ENCODE measurements at regions not wholly inside any gene's neighbourhood (a gene's known extent, or its start where the extent isn't known, plus 50 kb on each side); places are given as distances from the start of the nearest gene placed in this dataset.

DNA sequence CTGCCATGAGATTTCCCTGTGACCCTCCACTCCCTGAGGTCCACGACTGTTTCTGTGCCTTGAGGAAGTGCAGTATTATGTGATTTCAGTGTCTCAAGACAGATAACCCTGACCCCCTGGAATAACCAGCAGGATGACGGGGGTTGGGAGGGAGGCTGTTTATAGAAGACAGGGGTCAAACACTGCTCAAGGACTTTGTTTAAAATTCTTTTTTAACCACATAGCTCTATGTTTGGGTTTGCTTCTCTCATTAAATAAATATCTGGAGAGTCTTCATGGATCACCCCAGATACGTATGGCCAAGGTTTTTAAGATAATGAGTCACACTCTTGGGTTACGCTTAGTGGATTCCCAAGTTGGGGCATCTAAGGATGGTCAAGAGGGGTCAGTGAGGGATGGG is 523.8 kb upstream of the TNP1 start:
- Histone ChIP-seq H3K9ac (ENCODE audit: low read length) (no peak overlapping the region), H3K23ac (ENCODE audit: low read length) (no peak overlapping the region), H3K4ac (ENCODE audit: low read depth, low read length) (no peak overlapping the region), H3K4me2 (ENCODE audit: low read length) (no peak overlapping the region), H4K5ac (ENCODE audit: low read length) (no peak overlapping the region), H3K4me3 (ENCODE audit: low read length) (no peak overlapping the region), H3K79me1 (ENCODE audit: low read length) (no peaks in the 10 kb centered on the region), H3K27ac (ENCODE audit: low read depth, low read length) (no peak overlapping the region), H3K36me3 (ENCODE audit: control insufficient read depth, insufficient read depth, low read length) (no peaks in the 10 kb centered on the region), H4K8ac (ENCODE audit: low read depth, low read length) (no peak overlapping the region), H3K79me2 (ENCODE audit: control insufficient read depth, insufficient read depth, low read length) (no peaks in the 10 kb centered on the region), H3K18ac (ENCODE audit: low read length) (no peak overlapping the region), H3K4me1 (ENCODE audit: control insufficient read depth, low read depth, low read length) (peaks cover 2% of the 10 kb centered on the region), H3K56ac (ENCODE audit: low read length) (no peak overlapping the region), H2AK5ac (ENCODE audit: low read length) (no peak overlapping the region), H2BK120ac (ENCODE audit: low read depth, low read length) (no peak overlapping the region), H2BK5ac (ENCODE audit: low read length) (no peak overlapping the region), H2BK15ac (replicated peaks; ENCODE audit: low read depth) (no peak overlapping the region), H3K27me3 (ENCODE audit: insufficient read depth, low read length, poor library complexity) (no peaks in the 10 kb centered on the region)
- no CpG with 5 or more reads among the region's 4 CpGs for WGBS (ENCODE audit: extremely low coverage, insufficient coverage, low lambda C conversion rate)
- no peak for DNase-seq

DNA sequence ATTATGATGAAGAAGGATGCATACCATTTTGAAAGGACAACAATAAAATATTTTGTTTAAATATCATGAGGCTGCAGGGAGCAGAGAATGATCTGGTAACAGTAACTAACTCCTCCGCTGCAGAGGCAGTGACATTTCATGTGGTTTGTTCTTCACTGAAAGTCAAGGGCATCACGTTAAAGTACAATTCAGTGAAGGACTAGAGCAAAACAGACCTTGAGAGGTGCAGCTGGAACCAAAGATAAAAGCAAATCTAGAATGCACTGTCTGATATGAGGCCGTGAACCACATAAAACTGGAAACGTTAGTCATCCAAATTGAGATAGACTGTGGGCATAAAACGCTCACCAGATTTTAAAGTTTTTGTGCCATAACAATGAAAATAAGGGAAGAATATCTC is 522.9 kb upstream of the TNP1 start:
- H3K18ac ChIP-seq (ENCODE audit: low read length): no peak overlapping the region
- peaks cover 2% of the 10 kb centered on the region for H3K4me1 ChIP-seq (ENCODE audit: control insufficient read depth, low read depth, low read length)
- H2BK5ac ChIP-seq (ENCODE audit: low read length): no peak overlapping the region
- H3K56ac ChIP-seq (ENCODE audit: low read length): no peak overlapping the region
- H3K36me3 ChIP-seq (ENCODE audit: control insufficient read depth, insufficient read depth, low read length): no peaks in the 10 kb centered on the region
- H3K79me1 ChIP-seq (ENCODE audit: low read length): no peaks in the 10 kb centered on the region
- no peak overlapping the region for H3K4ac ChIP-seq (ENCODE audit: low read depth, low read length)
- H3K27me3 ChIP-seq (ENCODE audit: insufficient read depth, low read length, poor library complexity): no peaks in the 10 kb centered on the region
- H3K79me2 ChIP-seq (ENCODE audit: control insufficient read depth, insufficient read depth, low read length): no peaks in the 10 kb centered on the region
- no peak overlapping the region for H2BK15ac ChIP-seq (replicated peaks; ENCODE audit: low read depth)
- no peak overlapping the region for H3K27ac ChIP-seq (ENCODE audit: low read depth, low read length)
- no peak overlapping the region for H3K4me3 ChIP-seq (ENCODE audit: low read length)
- H4K5ac ChIP-seq (ENCODE audit: low read length): no peak overlapping the region
- no peak overlapping the region for H3K9ac ChIP-seq (ENCODE audit: low read length)
- no peak overlapping the region for H4K8ac ChIP-seq (ENCODE audit: low read depth, low read length)
- H2AK5ac ChIP-seq (ENCODE audit: low read length): no peak overlapping the region
- no peak overlapping the region for H2BK120ac ChIP-seq (ENCODE audit: low read depth, low read length)
- DNase-seq: no peak
- H3K23ac ChIP-seq (ENCODE audit: low read length): no peak overlapping the region
- no peak overlapping the region for H3K4me2 ChIP-seq (ENCODE audit: low read length)
- WGBS (ENCODE audit: extremely low coverage, insufficient coverage, low lambda C conversion rate): no CpG with 5 or more reads among the region's 5 CpGs

DNA sequence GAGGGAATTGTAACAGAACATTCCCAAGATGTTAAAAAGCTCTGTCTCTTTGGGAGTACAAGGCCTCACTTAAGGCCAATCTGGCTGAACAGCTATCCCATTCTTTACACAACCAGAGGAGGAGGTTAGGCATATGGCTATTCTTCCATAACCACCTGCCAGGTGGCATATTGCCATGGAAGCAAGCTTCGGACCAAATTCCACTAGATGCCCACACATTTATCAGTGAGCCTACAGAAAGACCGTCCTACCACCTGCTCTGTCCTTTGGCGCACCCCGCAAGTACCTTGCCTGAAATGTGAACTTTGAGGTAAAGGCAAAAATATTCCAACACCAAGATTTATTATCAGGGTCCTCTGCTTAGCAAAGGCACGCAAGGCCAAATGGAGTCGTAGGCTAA is 519.9 kb upstream of the TNP1 start:
- WGBS (ENCODE audit: extremely low coverage, insufficient coverage, low lambda C conversion rate): no CpG with 5 or more reads among the region's 6 CpGs
- Histone ChIP-seq H3K79me2 (ENCODE audit: control insufficient read depth, insufficient read depth, low read length) (no peaks in the 10 kb centered on the region), H3K56ac (ENCODE audit: low read length) (no peak overlapping the region), H3K18ac (ENCODE audit: low read length) (no peak overlapping the region), H3K23ac (ENCODE audit: low read length) (no peak overlapping the region), H3K36me3 (ENCODE audit: control insufficient read depth, insufficient read depth, low read length) (no peaks in the 10 kb centered on the region), H3K4me1 (ENCODE audit: control insufficient read depth, low read depth, low read length) (no peaks in the 10 kb centered on the region), H2BK5ac (ENCODE audit: low read length) (no peak overlapping the region), H3K4me2 (ENCODE audit: low read length) (no peak overlapping the region), H4K5ac (ENCODE audit: low read length) (no peak overlapping the region), H2BK120ac (ENCODE audit: low read depth, low read length) (no peak overlapping the region), H3K4me3 (ENCODE audit: low read length) (no peak overlapping the region), H2BK15ac (replicated peaks; ENCODE audit: low read depth) (no peak overlapping the region), H3K27ac (ENCODE audit: low read depth, low read length) (no peak overlapping the region), H3K27me3 (ENCODE audit: insufficient read depth, low read length, poor library complexity) (no peaks in the 10 kb centered on the region), H2AK5ac (ENCODE audit: low read length) (no peak overlapping the region), H3K79me1 (ENCODE audit: low read length) (no peaks in the 10 kb centered on the region), H4K8ac (ENCODE audit: low read depth, low read length) (no peak overlapping the region), H3K4ac (ENCODE audit: low read depth, low read length) (no peak overlapping the region), H3K9ac (ENCODE audit: low read length) (no peak overlapping the region)
- no peak for DNase-seq

DNA sequence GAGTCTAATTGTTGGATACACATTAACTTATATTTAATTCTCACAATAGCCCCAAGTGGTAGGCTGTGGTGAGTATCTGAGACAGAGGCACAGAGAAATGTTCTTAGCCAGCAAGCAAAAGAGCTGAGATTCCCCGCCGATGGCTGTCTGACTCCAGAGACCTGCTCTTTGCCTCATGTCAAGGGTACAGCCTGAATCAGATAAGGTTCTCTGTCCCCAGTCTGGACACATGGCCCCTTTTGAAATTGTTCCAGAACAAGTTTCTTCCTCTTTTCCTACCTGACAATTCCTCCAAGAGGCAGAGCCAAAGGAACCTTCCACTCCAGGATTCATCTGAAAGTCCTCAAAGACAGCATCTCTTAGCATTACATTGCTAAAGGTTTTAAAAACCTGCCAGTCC is 512.9 kb upstream of the TNP1 start:
- DNase-seq: no peak
- H2BK120ac ChIP-seq (ENCODE audit: low read depth, low read length): no peak overlapping the region
- no peak overlapping the region for H3K18ac ChIP-seq (ENCODE audit: low read length)
- peaks cover 3% of the 10 kb centered on the region for H3K4me1 ChIP-seq (ENCODE audit: control insufficient read depth, low read depth, low read length)
- no peaks in the 10 kb centered on the region for H3K36me3 ChIP-seq (ENCODE audit: control insufficient read depth, insufficient read depth, low read length)
- H3K9ac ChIP-seq (ENCODE audit: low read length): no peak overlapping the region
- no peak overlapping the region for H3K23ac ChIP-seq (ENCODE audit: low read length)
- no peak overlapping the region for H4K8ac ChIP-seq (ENCODE audit: low read depth, low read length)
- H3K79me2 ChIP-seq (ENCODE audit: control insufficient read depth, insufficient read depth, low read length): no peaks in the 10 kb centered on the region
- no peak overlapping the region for H3K56ac ChIP-seq (ENCODE audit: low read length)
- H3K27me3 ChIP-seq (ENCODE audit: insufficient read depth, low read length, poor library complexity): no peaks in the 10 kb centered on the region
- H3K79me1 ChIP-seq (ENCODE audit: low read length): no peaks in the 10 kb centered on the region
- WGBS (ENCODE audit: extremely low coverage, insufficient coverage, low lambda C conversion rate): no CpG with 5 or more reads among the region's 2 CpGs
- H4K5ac ChIP-seq (ENCODE audit: low read length): no peak overlapping the region
- H3K4me2 ChIP-seq (ENCODE audit: low read length): no peak overlapping the region
- no peak overlapping the region for H3K4ac ChIP-seq (ENCODE audit: low read depth, low read length)
- H3K4me3 ChIP-seq (ENCODE audit: low read length): no peak overlapping the region
- H3K27ac ChIP-seq (ENCODE audit: low read depth, low read length): no peak overlapping the region
- no peak overlapping the region for H2BK5ac ChIP-seq (ENCODE audit: low read length)
- H2AK5ac ChIP-seq (ENCODE audit: low read length): no peak overlapping the region
- H2BK15ac ChIP-seq (replicated peaks; ENCODE audit: low read depth): no peak overlapping the region

DNA sequence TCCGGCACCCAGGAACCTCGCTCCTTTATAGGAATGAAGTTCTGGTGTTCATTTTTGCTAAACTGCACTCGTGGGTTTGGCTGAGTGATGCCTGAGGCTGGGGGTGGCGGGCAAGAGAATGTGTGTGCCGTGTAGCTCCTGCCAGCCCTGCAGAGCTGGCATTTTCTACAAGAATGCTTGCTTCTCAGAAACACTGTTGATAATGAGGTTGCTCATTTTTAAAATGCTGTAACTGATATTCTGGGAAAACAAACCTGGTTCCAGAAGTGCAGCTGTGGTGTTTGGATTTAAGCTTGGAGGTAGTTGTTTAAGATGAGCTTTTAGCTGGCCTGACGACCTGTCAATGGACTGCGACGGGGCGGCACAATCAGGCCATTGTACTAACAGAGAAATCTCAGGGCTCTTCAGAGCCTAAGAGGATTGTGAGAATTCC is 511.9 kb upstream of the TNP1 start:
- H3K27ac ChIP-seq (ENCODE audit: low read depth, low read length): no peak overlapping the region
- no peak overlapping the region for H3K23ac ChIP-seq (ENCODE audit: low read length)
- no peak overlapping the region for H3K4me3 ChIP-seq (ENCODE audit: low read length)
- H2AK5ac ChIP-seq (ENCODE audit: low read length): no peak overlapping the region
- no peak overlapping the region for H4K8ac ChIP-seq (ENCODE audit: low read depth, low read length)
- H2BK15ac ChIP-seq (replicated peaks; ENCODE audit: low read depth): no peak overlapping the region
- peak; percentile 28 for DNase-seq
- no peak overlapping the region for H4K5ac ChIP-seq (ENCODE audit: low read length)
- no peak overlapping the region for H2BK120ac ChIP-seq (ENCODE audit: low read depth, low read length)
- H3K4me2 ChIP-seq (ENCODE audit: low read length): no peak overlapping the region
- no CpG with 5 or more reads among the region's 9 CpGs for WGBS (ENCODE audit: extremely low coverage, insufficient coverage, low lambda C conversion rate)
- peak overlapping the region; percentile 24 for H3K4ac ChIP-seq (ENCODE audit: low read depth, low read length)
- peak overlapping the region; percentile 65 for H3K18ac ChIP-seq (ENCODE audit: low read length)
- H3K79me2 ChIP-seq (ENCODE audit: control insufficient read depth, insufficient read depth, low read length): no peaks in the 10 kb centered on the region
- no peak overlapping the region for H2BK5ac ChIP-seq (ENCODE audit: low read length)
- no peaks in the 10 kb centered on the region for H3K27me3 ChIP-seq (ENCODE audit: insufficient read depth, low read length, poor library complexity)
- no peak overlapping the region for H3K9ac ChIP-seq (ENCODE audit: low read length)
- H3K56ac ChIP-seq (ENCODE audit: low read length): no peak overlapping the region
- no peaks in the 10 kb centered on the region for H3K79me1 ChIP-seq (ENCODE audit: low read length)
- H3K4me1 ChIP-seq (ENCODE audit: control insufficient read depth, low read depth, low read length): peaks cover 9% of the 10 kb centered on the region
- no peaks in the 10 kb centered on the region for H3K36me3 ChIP-seq (ENCODE audit: control insufficient read depth, insufficient read depth, low read length)

DNA sequence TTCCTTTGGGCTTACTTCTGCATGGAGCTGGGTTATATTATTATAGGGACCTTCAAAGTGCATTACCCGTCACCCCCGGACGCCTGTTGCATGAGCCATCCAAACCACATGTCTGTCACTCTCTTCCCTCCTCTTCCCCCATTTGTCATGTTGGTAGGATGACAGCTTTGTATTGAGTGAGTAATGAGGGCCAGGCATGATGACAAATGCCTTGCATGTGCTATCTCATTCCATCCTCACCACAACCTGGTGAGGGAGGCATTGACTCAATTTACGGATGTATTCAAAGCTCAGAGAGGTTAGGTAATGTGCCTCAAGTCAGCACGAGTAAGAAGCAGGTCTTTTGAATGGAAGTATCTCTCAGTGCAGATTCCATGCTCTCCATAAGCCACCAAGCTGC is 510.5 kb upstream of the TNP1 start:
- Histone ChIP-seq H3K27ac (ENCODE audit: low read depth, low read length) (no peak overlapping the region), H3K4me3 (ENCODE audit: low read length) (no peak overlapping the region), H2BK15ac (replicated peaks; ENCODE audit: low read depth) (no peak overlapping the region), H3K23ac (ENCODE audit: low read length) (no peak overlapping the region), H3K27me3 (ENCODE audit: insufficient read depth, low read length, poor library complexity) (no peaks in the 10 kb centered on the region), H3K4me2 (ENCODE audit: low read length) (no peak overlapping the region), H4K8ac (ENCODE audit: low read depth, low read length) (no peak overlapping the region), H3K4ac (ENCODE audit: low read depth, low read length) (no peak overlapping the region), H3K56ac (ENCODE audit: low read length) (no peak overlapping the region), H3K36me3 (ENCODE audit: control insufficient read depth, insufficient read depth, low read length) (no peaks in the 10 kb centered on the region), H4K5ac (ENCODE audit: low read length) (no peak overlapping the region), H3K79me1 (ENCODE audit: low read length) (no peaks in the 10 kb centered on the region), H2BK120ac (ENCODE audit: low read depth, low read length) (no peak overlapping the region), H3K79me2 (ENCODE audit: control insufficient read depth, insufficient read depth, low read length) (no peaks in the 10 kb centered on the region), H3K18ac (ENCODE audit: low read length) (no peak overlapping the region), H2BK5ac (ENCODE audit: low read length) (no peak overlapping the region), H3K4me1 (ENCODE audit: control insufficient read depth, low read depth, low read length) (peaks cover 10% of the 10 kb centered on the region), H3K9ac (ENCODE audit: low read length) (no peak overlapping the region), H2AK5ac (ENCODE audit: low read length) (no peak overlapping the region)
- DNase-seq: peak; percentile 57
- no CpG with 5 or more reads among the region's 5 CpGs for WGBS (ENCODE audit: extremely low coverage, insufficient coverage, low lambda C conversion rate)
